NCI-H446 treated with DMSO at 0.1 percent for 48 hours (cell line): ENCODE measurements at regions not wholly inside any gene's neighbourhood (a gene's known extent, or its start where the extent isn't known, plus 50 kb on each side); places are given as distances from the start of the nearest gene placed in this dataset.
"Not testable (repeated sequence)": the region's sequence is repeated elsewhere in the genome, so short reads cannot be mapped to it uniquely, and the experiment has no call there.

Experiments used
- DNase-seq: peaks from one replicate; lab custom pipeline; 2025; lab: John Stamatoyannopoulos, UW

DNA sequence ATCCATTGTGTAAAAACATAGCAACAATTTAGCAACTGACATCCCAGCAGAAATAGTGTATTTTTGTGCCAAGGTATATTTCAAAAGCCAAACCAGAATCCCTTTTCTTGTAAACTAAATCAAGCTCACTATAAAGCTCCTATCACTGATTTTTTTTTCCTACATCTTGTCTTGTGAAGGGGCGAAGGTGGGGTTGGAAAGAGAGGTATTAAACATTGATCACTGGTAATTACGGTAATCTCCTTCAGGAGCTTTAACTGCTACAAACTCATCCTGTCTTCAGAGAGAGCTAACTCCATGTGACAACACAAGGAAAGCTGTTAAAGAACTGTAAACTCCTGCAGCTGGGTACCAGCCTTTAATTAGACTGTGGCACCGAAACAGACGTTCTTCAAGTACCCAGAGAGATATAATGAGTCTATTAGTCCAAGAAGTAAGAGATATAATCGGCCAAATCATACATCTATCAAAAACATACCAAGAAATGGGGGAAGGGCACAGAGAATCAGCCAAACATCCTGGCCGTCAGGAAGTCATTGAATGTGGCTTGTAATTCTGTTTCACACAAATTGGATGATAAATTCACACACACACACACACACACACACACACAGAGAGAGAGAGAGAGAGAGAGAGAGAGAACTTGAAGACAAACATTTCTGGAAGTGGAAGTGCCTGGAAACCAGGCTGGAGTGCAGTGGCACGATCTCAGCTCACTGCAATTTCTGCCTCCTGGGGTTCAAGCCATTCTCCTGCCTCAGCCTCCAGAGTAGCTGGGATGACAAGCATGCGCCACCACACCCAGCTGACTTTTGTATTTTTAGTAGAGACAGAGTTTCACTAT lies 111.9 kb upstream of the PPARGC1A start:
- no peak for DNase-seq

DNA sequence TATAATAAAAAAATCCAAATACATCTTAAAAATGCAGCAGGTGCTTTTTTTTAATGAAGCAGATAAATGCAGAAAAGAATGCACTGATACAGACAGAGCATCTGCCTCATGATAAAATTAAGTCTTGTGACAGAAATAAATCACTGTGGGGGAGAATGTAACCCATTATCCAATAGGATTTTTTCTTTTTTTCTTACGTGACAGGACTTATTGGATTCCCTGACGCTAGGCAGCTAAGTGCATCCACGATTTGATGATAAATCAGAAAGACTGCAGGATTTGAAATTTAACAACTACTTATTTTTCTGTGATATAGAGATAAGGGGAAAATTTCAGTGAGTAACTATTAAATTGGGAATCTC lies 110.6 kb upstream of the PPARGC1A start:
- no peak for DNase-seq

- no peak for DNase-seq
Measured at GRCh38 chr4:23999714-24000469, 110.0 kb upstream of the PPARGC1A start.

- DNase-seq = no peak
Measured at GRCh38 chr4:23993373-23993772, 103.5 kb upstream of the PPARGC1A start.

DNA sequence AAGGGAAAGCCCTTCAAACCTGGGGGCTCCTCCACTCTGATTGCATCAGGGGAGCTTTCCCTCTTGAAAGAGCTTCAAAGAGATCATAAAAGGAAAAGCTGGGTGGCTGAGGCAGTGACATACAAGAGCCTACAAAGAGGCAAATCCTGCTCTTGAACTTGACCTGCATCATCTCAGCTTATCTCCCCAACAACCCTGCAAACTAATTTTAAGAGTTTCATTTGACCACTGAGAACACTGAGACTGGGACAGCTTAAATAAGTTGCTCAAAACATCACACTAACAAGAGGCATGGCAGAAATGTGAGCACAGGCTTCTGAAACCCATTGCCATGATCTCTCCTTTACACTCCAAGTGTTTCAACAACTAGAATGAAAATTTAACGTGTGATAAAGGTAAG lies 101.6 kb upstream of the PPARGC1A start:
- no peak for DNase-seq

DNA sequence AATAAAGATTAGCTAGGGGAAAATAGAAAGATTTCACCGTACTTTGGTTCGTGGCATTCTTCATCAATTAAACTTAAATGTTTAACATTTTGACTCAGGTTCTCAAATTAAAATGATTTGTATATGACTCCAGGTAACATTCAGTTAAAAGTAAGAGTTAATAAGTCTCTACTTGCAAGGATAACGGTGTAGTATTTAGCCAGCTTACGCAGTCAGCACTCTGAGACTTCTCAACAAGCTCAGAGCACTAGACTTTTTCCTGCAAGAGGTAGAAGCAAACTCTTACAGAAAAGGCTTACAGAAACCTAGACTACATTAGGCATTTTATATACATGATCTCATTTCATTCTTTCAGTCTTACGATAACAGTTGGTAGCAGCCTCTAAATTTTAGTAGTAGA lies 96.4 kb upstream of the PPARGC1A start:
- no peak for DNase-seq

- no peak for DNase-seq
Measured at GRCh38 chr4:23981328-23981727, 91.5 kb upstream of the PPARGC1A start.

GRCh38 chr4:23979534-23979933 lies 89.7 kb upstream of the PPARGC1A start:
- no peak for DNase-seq

DNA sequence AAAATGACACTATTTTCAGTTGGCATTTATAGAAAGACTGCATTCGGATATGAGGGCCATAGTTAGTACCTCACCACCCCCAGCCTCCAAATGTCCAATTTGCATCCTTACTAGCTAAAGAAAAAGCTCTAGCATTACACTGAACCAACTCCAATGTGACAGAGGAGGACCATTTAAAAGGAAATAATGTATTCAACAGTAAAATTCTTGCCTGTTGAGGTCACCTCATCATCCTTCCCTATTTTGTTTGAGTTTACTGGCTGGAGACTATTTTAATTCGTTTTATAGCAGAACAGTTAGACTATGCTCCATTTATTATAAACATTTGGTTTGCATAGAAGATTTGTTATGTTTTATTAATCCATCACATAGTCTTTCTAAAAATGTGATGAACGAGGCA lies 88.2 kb upstream of the PPARGC1A start:
- DNase-seq = no peak

GRCh38 chr4:23976423-23976822 lies 86.6 kb upstream of the PPARGC1A start:
- no peak for DNase-seq

DNA sequence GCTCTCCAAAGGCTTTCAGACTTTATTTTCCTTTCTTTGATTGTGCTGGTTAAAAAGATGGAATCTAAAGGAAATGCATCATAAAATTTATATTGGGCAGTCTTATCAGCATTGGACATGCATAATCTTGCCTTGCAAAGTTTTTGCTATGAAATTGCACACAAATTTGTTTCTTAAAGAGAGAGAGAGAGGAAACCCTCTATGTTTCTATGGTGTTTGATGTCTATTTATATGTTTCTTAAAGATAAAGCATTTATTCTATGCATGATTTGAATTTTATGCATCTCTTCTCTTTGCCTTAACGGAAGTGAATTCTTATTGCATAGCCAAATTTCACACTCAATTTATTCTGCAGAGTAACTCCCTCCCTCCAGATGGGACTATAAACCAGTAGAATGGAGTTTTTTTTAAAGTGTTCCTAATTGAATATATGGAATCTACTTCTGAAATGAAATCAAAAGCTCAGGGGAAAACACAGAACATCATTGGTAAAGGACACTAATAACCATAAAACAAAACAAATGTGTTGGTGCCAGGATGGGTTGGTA lies 83.5 kb upstream of the PPARGC1A start:
- DNase-seq = no peak

DNA sequence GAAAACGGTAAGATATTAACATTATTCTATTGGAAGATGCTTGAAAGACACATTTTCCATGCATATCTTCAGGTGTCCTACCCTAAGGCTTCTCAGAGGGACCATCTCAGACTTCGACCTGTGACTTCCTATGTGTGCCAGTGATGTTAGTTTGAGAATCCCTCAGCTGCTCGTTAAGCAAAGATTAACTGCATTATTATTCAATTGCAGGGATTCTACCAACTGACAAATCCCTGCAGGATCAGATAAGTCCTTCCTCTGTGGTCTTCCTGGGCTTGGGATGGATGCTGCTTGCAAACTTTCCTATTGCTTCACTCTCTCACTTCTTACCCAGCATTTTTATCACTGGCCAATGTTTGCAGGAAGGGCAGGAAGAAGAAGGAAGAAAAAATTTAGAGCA lies 83.0 kb upstream of the PPARGC1A start:
- DNase-seq = no peak

GRCh38 chr4:23972187-23972586 lies 82.3 kb upstream of the PPARGC1A start:
- no peak for DNase-seq

GRCh38 chr4:23970201-23970850 lies 80.5 kb upstream of the PPARGC1A start:
- no peak for DNase-seq

- no peak for DNase-seq
Measured at GRCh38 chr4:23969635-23970145, 79.8 kb upstream of the PPARGC1A start.

- DNase-seq = no peak
Measured at GRCh38 chr4:23967281-23967680, 77.4 kb upstream of the PPARGC1A start.

DNA sequence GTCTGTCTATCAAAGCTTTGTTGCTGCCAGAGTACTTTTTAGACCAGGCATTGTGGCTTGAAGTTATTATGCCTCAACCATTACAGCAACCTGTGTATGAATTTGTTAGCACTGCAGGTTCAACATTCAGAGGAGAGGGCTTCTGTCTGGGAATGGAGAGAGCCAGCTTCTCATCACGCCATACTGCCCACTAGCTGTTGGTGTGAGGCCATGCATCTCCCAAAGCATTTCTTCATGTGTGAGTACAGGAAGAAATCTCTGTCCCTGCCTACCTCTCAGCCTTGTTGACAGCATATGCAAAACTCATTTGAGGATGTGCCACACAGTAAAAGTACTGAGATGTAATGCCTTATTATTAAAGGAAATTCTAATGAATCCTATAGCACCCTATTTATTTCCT lies 76.9 kb upstream of the PPARGC1A start:
- DNase-seq = no peak

GRCh38 chr4:23962462-23962861 lies 72.6 kb upstream of the PPARGC1A start:
- no peak for DNase-seq

DNA sequence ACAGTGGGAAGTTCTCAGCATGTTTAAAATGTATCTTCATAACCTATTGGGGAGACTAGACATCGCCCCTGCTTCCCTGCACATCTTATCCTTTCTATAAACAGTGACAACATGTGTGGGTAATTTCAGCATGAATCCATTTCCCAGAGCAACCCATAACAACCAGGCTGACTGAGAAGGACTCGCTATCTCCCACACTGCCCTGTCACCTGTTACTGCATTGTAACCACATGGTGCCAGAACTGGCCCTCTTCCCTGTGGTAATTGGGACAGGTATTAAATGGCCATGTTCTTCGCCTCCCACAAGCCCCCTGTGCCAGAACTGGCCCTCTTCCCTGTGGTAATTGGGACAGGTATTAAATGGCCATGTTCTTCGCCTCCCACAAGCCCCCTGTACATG lies 71.5 kb upstream of the PPARGC1A start:
- not testable (repeated sequence) for DNase-seq

DNA sequence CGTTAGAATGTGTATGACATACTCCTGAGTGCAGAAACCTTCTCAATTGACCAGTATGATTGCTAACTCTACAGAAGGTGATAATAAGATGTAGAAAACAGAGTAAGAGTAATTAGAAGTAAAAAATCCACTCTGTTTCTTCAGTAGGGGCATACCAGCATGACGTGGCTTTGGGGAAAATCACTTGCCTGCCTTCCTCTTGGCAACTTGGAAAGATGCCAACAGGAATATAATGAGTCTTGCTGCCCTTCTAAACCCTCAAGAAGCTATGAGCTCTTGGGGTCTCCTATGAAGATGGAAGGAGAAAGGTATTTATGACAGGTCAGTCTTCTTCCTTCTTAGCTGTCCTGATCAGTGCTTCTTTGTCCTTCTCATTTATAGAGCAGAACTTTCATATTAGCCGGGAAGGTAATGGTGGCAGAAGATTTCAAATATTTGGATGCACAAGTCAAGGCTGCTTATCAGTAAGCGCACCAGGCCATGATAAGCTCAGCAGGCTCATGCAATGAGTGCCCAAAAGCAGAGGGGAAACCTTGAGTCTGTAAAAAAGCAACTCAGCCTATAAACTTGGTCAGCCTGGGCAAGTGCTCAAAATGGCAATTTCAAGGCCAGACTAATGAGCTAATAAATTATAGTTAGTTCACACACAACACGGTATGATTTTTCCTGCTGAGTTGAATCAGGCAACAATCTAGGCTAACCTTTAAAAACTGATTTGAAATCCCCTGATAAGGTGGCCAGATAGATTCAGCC lies 69.7 kb upstream of the PPARGC1A start:
- no peak for DNase-seq

GRCh38 chr4:23958749-23959148 lies 68.9 kb upstream of the PPARGC1A start:
- no peak for DNase-seq

DNA sequence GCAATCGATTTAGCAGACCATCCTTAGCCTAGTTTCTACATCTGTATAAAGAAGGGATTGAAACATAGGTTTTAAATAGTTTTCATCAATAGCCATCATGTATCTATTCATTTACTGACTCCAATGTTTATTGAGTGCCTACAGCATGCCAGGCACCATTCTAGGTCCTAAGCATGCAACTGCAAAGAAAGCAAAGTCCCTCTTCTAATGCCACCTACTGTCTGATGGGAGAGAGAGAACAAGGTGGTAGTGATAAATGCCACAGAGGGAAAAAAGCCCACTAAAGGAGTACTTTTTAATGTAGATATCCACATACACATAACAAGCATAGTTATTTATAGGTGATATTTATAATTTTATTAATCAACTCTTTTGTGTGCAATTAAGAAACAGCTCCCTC lies 67.6 kb upstream of the PPARGC1A start:
- DNase-seq = no peak
